Occipital lobe (tissue), 1 donor: ENCODE measurements at regions not wholly inside any gene's neighbourhood (a gene's known extent, or its start where the extent isn't known, plus 50 kb on each side); places are given as distances from the start of the nearest gene placed in this dataset.
"Not testable (repeated sequence)": the region's sequence is repeated elsewhere in the genome, so short reads cannot be mapped to it uniquely, and the experiment has no call there.

Source experiments
- DNase-seq: peaks from one replicate; lab custom pipeline; 2025; lab: John Stamatoyannopoulos, UW

GRCh38 chr13:39932514-39932913, 277.1 kb downstream of the COG6 start:
- not testable (repeated sequence) for DNase-seq

DNA sequence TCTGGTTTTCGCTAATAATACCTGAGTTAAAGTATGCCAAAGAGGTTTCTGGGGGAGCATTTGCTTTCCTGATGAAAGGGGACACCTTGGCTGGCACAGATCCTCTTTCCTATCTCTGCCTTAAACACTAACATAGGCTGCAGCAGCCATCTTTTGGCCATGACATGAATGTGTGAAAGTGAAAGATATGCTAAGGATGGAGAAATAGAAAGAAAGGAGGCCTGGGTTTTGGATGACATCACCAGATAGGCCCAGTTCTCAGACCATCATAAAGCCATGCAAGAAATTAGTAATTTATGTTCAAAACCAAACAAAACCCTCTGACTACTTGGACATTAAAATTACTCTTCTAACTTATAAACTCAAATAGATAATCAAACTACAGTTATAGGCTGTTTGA, 279.7 kb downstream of the COG6 start:
- no peak for DNase-seq

- no peak for DNase-seq
Observed at GRCh38 chr13:39938596-39938995, 283.1 kb downstream of the COG6 start.

DNA sequence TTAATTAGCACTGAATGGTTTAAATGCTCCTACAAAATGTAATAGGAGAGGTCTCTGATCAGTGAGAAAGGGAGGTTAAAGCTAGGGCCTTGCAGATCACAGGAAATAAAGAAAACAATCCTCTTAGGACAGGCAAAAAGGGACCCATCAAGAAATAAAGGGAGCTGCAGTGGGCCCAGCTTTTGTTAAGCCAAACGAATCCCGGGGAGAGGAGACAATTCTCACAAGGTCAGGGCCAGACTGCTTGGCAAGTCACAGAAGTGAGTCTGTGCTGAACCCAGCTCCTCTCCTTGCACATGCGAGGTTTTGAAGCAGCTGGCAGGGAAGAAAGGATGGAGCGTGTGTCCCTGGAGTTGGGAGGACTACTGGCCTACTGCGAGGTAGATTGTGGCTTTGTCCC, 285.8 kb downstream of the COG6 start:
- no peak for DNase-seq

DNA sequence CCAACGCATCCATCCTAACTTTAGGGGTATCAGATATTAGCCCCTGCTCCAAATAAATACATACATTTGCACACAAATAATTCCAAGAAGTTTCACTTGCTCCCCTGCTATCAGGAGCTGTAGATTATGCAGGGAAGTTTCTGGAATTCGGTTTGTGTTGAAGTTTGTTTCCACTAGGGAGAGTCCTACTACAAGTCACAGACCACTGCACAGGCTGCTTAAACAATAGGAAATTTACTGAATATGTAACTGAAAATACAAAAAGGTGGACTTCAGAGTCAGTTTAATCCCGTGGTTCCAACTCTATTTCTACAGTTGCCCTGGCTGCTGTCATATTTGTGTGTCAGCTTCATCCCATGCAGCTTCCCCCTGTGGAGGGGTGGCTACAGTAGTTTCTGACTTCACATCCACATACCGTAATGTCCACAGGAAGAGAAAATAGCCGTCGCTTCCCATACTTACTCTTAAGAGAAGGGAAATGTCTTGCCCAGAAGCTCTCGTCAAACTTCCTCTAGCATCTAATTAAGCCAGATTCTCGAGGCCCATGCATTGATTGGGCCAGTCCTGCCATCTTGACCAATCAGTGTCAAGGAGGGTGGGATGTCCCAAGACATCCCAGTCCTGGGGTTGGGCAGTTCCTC, 286.6 kb downstream of the COG6 start:
- DNase-seq = no peak

- peak; percentile 6 for DNase-seq
Observed at GRCh38 chr13:39942552-39943273, 287.3 kb downstream of the COG6 start.

GRCh38 chr13:39943711-39944110, 288.2 kb downstream of the COG6 start:
- DNase-seq = no peak

DNA sequence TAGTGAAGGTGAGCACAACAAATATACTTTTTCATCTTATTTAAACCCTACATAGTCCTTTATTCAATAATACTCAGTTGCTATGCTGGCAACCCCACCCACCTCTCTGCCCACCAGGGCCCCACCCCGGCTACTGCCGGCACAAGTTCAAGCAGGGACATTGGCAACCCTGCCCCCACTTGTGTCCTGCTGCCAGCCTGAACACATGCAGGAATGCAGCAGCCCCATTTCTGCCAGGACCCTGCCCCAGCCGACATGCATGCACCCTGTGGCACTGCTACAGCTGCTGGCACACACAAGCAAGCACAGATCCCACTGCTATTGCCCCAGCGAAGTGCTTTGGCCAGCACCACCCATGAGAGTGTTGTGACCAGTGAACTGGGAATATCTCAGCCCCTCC, 289.8 kb downstream of the COG6 start:
- DNase-seq = no peak

DNA sequence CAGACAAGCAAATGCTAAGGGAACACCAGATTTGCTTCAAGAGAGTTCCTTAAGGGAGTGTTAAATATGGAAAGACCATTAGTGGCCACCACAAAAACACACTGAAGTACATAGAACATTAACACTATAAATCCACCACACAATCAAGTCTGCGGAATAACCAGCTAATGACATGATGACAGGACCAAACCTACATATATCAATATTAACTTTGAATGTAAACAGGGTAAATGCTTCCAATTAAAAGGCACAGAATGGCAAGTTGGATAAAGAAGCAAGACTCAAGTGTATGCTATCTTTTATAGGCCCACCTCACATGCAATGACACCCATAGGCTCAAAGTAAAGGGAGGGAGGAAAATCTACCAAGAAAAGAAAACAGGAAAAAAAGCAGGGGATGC, 291.3 kb downstream of the COG6 start:
- no peak for DNase-seq

- no peak for DNase-seq
Observed at GRCh38 chr13:39951301-39951700, 295.8 kb downstream of the COG6 start.

GRCh38 chr13:39952249-39953233, 297.1 kb downstream of the COG6 start:
- no peak for DNase-seq

DNA sequence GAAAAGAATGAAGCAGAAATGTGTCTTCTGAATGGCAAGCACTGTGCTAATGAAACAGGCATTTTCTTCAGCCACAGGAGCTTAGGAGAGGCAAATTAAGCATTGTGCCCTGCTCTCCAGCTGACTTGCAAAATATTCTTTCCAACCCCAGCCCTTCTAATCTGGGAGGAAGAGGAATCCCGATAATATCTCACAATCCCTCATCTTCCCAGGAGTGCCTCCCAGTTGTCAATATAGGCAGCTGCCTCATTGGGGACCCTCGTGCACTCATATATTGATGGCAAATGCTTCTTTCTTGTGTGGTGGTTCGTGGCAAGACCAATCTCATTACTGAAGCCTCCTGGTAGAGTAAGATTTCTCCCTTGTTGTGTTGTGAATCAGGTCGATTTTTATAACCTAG, 299.0 kb downstream of the COG6 start:
- no peak for DNase-seq

- no peak for DNase-seq
Observed at GRCh38 chr13:39955560-39955959, 300.1 kb downstream of the COG6 start.

DNA sequence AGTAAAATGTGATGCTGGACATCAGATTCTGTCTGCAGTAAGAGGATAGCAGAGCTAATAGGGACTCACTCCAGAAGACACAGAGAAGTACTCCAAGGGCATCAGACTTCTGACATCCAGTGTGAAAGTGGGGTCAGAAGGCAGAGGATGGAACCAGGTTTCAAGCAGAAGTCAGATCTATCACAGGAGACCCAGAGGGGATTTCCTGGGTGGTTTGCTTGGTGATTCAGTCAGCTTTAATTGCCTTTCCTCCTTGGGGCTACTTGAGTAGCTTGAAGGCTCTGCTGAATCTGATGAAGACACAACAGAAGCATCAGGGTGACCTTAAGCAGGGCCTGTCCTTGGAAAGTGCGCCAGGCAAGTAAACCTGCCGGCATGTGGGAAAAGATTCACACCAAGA, 300.6 kb downstream of the COG6 start:
- DNase-seq = no peak

GRCh38 chr13:39957868-39958677, 302.6 kb downstream of the COG6 start:
- no peak for DNase-seq

DNA sequence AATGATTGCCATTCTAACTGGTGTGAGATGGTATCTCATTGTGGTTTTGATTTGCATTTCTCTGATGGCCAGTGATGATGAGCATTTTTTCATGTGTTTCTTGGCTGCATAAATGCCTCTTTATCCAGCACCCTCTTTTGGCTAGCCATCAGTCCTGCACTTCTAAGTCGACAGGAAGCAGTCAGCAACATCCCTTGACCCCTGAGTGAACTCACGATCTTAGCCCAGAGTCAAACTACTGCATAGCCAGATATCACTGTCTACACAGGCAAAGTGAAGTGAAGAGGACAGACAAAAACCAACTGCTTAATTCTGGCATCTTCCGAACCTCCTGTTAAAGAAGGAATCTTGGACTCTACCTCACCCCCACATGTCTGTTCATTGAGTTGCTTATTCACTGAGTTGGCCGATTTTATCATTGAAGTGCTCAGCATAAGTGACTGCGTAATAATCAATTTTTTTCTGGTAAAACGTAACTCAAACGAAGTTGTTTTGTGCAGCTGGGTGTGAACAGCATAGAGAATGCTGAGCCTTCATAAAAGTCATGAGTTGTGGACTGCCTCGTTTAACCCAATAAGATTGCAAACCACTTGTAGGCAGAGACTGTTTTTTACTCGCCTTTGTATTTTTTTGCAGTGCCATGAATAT, 304.2 kb downstream of the COG6 start:
- DNase-seq = no peak

DNA sequence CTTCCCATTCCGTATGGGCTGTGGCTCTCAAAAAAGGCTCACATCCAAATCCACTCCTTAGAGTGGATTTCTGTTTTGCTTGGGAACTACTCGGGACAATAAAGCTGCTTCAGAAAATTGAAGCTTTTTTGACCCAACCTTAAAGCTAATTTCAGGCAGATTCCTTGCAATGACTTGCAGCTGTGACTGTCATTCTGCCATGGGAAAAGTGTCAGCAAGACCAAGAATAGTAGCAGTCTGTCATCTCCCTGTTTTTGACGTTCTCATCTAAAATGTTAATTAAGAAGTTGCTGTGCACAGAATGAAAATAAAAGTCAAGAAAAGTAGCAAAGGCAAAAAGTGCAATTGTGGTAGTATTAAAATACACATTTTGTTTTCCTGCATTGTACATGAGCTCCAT, 304.7 kb downstream of the COG6 start:
- no peak for DNase-seq

DNA sequence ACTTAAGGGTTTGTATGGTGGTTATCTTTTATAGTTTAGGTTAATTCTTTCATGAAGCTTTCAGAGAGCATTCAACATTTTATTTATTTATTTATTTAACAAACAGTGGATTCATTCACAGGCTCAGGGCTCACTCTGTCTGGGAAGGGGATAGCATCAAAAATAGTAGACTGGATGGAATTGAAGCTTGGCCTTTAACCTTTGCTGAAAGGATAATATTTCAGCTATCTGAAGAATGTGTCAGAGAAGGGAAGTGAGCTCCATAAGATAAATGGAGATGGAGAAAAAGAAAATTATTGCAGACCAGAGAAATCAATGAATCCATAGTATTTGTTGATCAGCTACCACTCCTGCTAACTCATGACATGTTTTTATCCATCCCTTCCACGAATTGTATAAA, 305.6 kb downstream of the COG6 start:
- no peak for DNase-seq

DNA sequence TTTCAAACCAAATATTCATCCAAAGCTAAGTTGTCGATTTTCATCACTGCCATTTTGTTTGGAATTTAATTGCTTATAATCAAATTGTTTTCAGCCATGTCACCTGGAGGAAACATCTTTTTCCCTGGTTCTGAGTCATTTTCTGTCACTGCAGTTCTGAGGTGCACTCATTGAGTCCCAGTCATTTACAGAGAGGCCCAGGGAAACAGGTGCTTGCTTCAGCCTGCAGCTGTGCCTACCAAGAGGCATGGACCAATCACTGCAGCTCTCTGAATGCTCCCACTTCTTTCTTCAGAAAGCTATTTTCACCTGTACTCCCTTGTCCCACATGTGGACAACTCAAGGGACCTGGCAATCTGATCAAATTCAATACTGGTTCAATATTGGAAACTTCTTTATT, 308.1 kb downstream of the COG6 start:
- DNase-seq = no peak

DNA sequence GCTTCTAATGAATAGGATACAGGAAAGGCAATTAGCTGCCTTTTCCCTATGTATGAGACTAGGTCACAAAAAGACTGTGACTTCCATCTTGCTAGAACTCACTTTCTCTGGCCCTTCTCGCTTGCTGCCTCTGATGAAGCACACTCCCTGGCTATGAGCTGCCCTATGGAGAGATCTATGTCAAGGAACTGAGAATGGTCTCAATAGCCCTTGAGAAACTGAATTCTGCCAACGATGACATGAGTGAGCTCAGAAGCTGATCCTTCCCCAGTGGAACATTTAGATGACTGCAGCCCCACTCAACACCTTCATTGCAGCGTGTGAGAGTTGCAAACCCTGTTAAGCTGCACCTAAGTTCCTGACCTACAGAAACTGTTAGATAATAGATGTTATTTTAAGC, 309.8 kb downstream of the COG6 start:
- no peak for DNase-seq
